Neuronal stem cell (in vitro differentiated cells): ENCODE measurements at regions not wholly inside any gene's neighbourhood (a gene's known extent, or its start where the extent isn't known, plus 50 kb on each side); places are given as distances from the start of the nearest gene placed in this dataset.

Source experiments
- DNase-seq: peaks from one replicate; pipeline ENCODE4 v3.0.0-alpha.2; 2013; ENCODE audit warnings: low spot score
- H2AFZ ChIP-seq: one replicate; pipeline ENCODE4 v1.6.1; 2013; ENCODE audit warnings: mild to moderate bottlenecking, low read length, inconsistent platforms
- H2AK5ac ChIP-seq: 2 replicates; pipeline ENCODE4 v1.6.1; 2013; ENCODE audit warnings: low read depth, mild to moderate bottlenecking, inconsistent platforms, low read length, moderate library complexity, mixed read lengths
- H2BK120ac ChIP-seq: 2 replicates; pipeline ENCODE4 v1.6.1; 2013; ENCODE audit warnings: low read depth, mild to moderate bottlenecking, inconsistent platforms, low read length, moderate library complexity, mixed read lengths
- H2BK12ac ChIP-seq: one replicate; pipeline ENCODE4 v1.6.1; 2013; ENCODE audit warnings: low read length, inconsistent platforms
- H2BK15ac ChIP-seq: 2 replicates; pipeline ENCODE4 v1.6.1; 2013; ENCODE audit warnings: mild to moderate bottlenecking, low read length, inconsistent platforms, mixed read lengths
- H2BK5ac ChIP-seq: one replicate; pipeline ENCODE4 v1.6.1; 2013; ENCODE audit warnings: inconsistent platforms, mild to moderate bottlenecking, low read length, moderate library complexity
- H3K14ac ChIP-seq: one replicate; pipeline ENCODE4 v1.6.1; 2013; ENCODE audit warnings: low read length, inconsistent platforms
- H3K18ac ChIP-seq: 2 replicates; pipeline ENCODE4 v1.6.1; 2013; ENCODE audit warnings: low read length, inconsistent platforms
- H3K23ac ChIP-seq: 2 replicates; pipeline ENCODE4 v1.6.1; 2013; ENCODE audit warnings: low read depth, mild to moderate bottlenecking, mixed read lengths, low read length, inconsistent platforms; ENCODE audit not compliant: poor library complexity
- H3K27ac ChIP-seq: replicated peaks from 3 replicates; pipeline ENCODE4 v1.5.1; 2013; ENCODE audit warnings: low read length, inconsistent platforms
- H3K27me3 ChIP-seq, 3 experiments: 2 replicates each; pipeline ENCODE4 v1.6.1; 2013; ENCODE audit warnings: low read length in 3 of 3, mild to moderate bottlenecking in 2 of 3, inconsistent platforms in 1 of 3, low read depth in 1 of 3, mixed read lengths in 1 of 3, moderate library complexity in 1 of 3; ENCODE audit not compliant: control insufficient read depth in 3 of 3, insufficient read depth in 3 of 3
- H3K36me3 ChIP-seq, 2 donors: replicated peaks in 1 of 2; 2 replicates each; pipeline ENCODE4 v1.6.1; 2013; ENCODE audit warnings: low read length in 2 of 2; ENCODE audit not compliant: control insufficient read depth in 2 of 2, insufficient read depth in 2 of 2
- H3K4ac ChIP-seq: 2 replicates; pipeline ENCODE4 v1.6.1; 2013; ENCODE audit warnings: inconsistent platforms, mild to moderate bottlenecking, low read length, moderate library complexity
- H3K4me1 ChIP-seq, 2 donors: 1 replicate in 1 of 2; 2 replicates in 1 of 2; pipeline ENCODE4 v1.6.1; 2013; ENCODE audit warnings: low read length in 2 of 2, low read depth in 1 of 2; ENCODE audit not compliant: control insufficient read depth in 2 of 2, insufficient read depth in 1 of 2
- H3K4me2 ChIP-seq: one replicate; pipeline ENCODE4 v1.6.1; 2013; ENCODE audit warnings: mild to moderate bottlenecking, low read length, inconsistent platforms; ENCODE audit not compliant: insufficient read depth, poor library complexity, severe bottlenecking
- H3K4me3 ChIP-seq, 2 donors: 2 replicates each; pipeline ENCODE4 v1.5.1; 2013; ENCODE audit warnings: low read length in 2 of 2, mild to moderate bottlenecking in 2 of 2, inconsistent platforms in 1 of 2, moderate library complexity in 1 of 2
- H3K79me1 ChIP-seq: one replicate; pipeline ENCODE4 v1.6.1; 2013; ENCODE audit warnings: low read depth, mild to moderate bottlenecking, inconsistent platforms, low read length, moderate library complexity
- H3K9ac ChIP-seq: one replicate; pipeline ENCODE4 v1.6.1; 2013; ENCODE audit warnings: mild to moderate bottlenecking, low read depth, low read length, inconsistent platforms; ENCODE audit not compliant: poor library complexity
- H3K9me3 ChIP-seq, 2 donors: replicated peaks in 1 of 2; 2 replicates each; pipeline versions ENCODE3 to v1.6.1; 2013; ENCODE audit warnings: low read length in 2 of 2, mild to moderate bottlenecking in 2 of 2, inconsistent platforms in 1 of 2, low read depth in 1 of 2, mixed read lengths in 1 of 2, moderate library complexity in 1 of 2; ENCODE audit not compliant: control insufficient read depth in 2 of 2, insufficient read depth in 1 of 2
- H4K8ac ChIP-seq: one replicate; pipeline ENCODE4 v1.6.1; 2013; ENCODE audit warnings: low read depth, mild to moderate bottlenecking, inconsistent platforms, low read length, moderate library complexity
- H4K91ac ChIP-seq: one replicate; pipeline ENCODE4 v1.6.1; 2013; ENCODE audit warnings: low read length, low read depth, mild to moderate bottlenecking, inconsistent platforms; ENCODE audit not compliant: poor library complexity
- WGBS, 2 donors: extraction: QIAGEN DNeasy Blood & Tissue Kit; methylation state at CpG; one replicate each; pipeline ENCODE4 v1.1.7; 2013; ENCODE audit warnings: missing lambda C conversion rate in 2 of 2, mixed read lengths in 1 of 2; ENCODE audit not compliant: insufficient read length in 2 of 2, insufficient replicate concordance in 1 of 2; ENCODE audit errors: extremely low coverage in 2 of 2; 5-methylcytosine and 5-hydroxymethylcytosine counted together

- Histone ChIP-seq H3K27me3 (no peaks in the 10 kb centered on the region), H2AFZ (no peak overlapping the region), H4K8ac (no peak overlapping the region), H3K23ac (no peak overlapping the region), H4K91ac (no peak overlapping the region), H2BK15ac (no peak overlapping the region), H3K9ac (no peak overlapping the region), H3K27ac (no peak overlapping the region), H3K36me3 (no peaks in the 10 kb centered on the region), H3K4me1 (no peaks in the 10 kb centered on the region), H2BK5ac (no peak overlapping the region), H3K14ac (no peak overlapping the region), H3K4ac (no peak overlapping the region), H3K4me3 (no peak overlapping the region), H2BK12ac (no peak overlapping the region), H2AK5ac (no peak overlapping the region), H3K18ac (no peak overlapping the region), H3K4me2 (no peak overlapping the region), H2BK120ac (no peak overlapping the region), H3K9me3 (no peaks in the 10 kb centered on the region), H3K79me1 (no peaks in the 10 kb centered on the region)
- no peak for DNase-seq
- no CpG with 5 or more reads among the region's 5 CpGs for WGBS, 2 donors
These were observed 1509.0 kb downstream of the MAT2B start for GRCh38 chr5:165014439-165014838.

- H3K4me1 ChIP-seq = no peaks in the 10 kb centered on the region
- peak overlapping the region in 1 of 2 donors; percentile 35 for H3K4me3 ChIP-seq
- H2BK120ac ChIP-seq = no peak overlapping the region
- no peak overlapping the region for H4K91ac ChIP-seq
- no peak overlapping the region for H2BK15ac ChIP-seq
- no peak for DNase-seq
- no peaks in the 10 kb centered on the region for H3K36me3 ChIP-seq
- no peak overlapping the region for H4K8ac ChIP-seq
- no peaks in the 10 kb centered on the region for H3K27me3 ChIP-seq
- no peak overlapping the region for H3K14ac ChIP-seq
- WGBS, 2 donors = no CpG with 5 or more reads among the region's 2 CpGs
- H3K79me1 ChIP-seq = no peaks in the 10 kb centered on the region
- H2BK12ac ChIP-seq = no peak overlapping the region
- no peak overlapping the region for H2BK5ac ChIP-seq
- no peak overlapping the region for H3K27ac ChIP-seq
- H3K9ac ChIP-seq = no peak overlapping the region
- no peak overlapping the region for H3K4ac ChIP-seq
- H3K9me3 ChIP-seq = peaks cover 0 to under 1% of the 10 kb centered on the region in 2 donors
- no peak overlapping the region for H2AFZ ChIP-seq
- no peak overlapping the region for H3K18ac ChIP-seq
- no peak overlapping the region for H3K23ac ChIP-seq
- no peak overlapping the region for H3K4me2 ChIP-seq
- no peak overlapping the region for H2AK5ac ChIP-seq
These were observed 1509.7 kb downstream of the MAT2B start for GRCh38 chr5:165015126-165015525.

GRCh38 chr5:165015547-165015946, 1510.1 kb downstream of the MAT2B start:
- Histone ChIP-seq H2BK120ac (no peak overlapping the region), H3K9ac (no peak overlapping the region), H3K4me3 (peak overlapping the region in 1 of 2 donors; percentile 35), H3K18ac (no peak overlapping the region), H2BK15ac (no peak overlapping the region), H2AK5ac (no peak overlapping the region), H3K9me3 (peaks cover 0 to 2% of the 10 kb centered on the region in 2 donors), H4K91ac (no peak overlapping the region), H3K14ac (no peak overlapping the region), H3K27me3 (no peaks in the 10 kb centered on the region), H4K8ac (no peak overlapping the region), H3K36me3 (no peaks in the 10 kb centered on the region), H2BK5ac (no peak overlapping the region), H3K23ac (no peak overlapping the region), H3K79me1 (no peaks in the 10 kb centered on the region), H3K27ac (no peak overlapping the region), H3K4ac (no peak overlapping the region), H3K4me1 (no peaks in the 10 kb centered on the region), H3K4me2 (no peak overlapping the region), H2AFZ (no peak overlapping the region), H2BK12ac (no peak overlapping the region)
- WGBS, 2 donors = no CpG with 5 or more reads among the region's 4 CpGs
- DNase-seq = no peak

GRCh38 chr5:165026971-165027370, 1521.6 kb downstream of the MAT2B start:
- Histone ChIP-seq H3K14ac (no peak overlapping the region), H3K4me1 (no peaks in the 10 kb centered on the region), H4K91ac (no peak overlapping the region), H3K4me2 (no peak overlapping the region), H3K23ac (no peak overlapping the region), H2AFZ (no peak overlapping the region), H3K4ac (no peak overlapping the region), H2BK120ac (no peak overlapping the region), H3K4me3 (no peak overlapping the region), H2BK5ac (no peak overlapping the region), H3K18ac (no peak overlapping the region), H3K36me3 (no peaks in the 10 kb centered on the region), H3K9me3 (no peaks in the 10 kb centered on the region), H2BK12ac (no peak overlapping the region), H4K8ac (no peak overlapping the region), H3K9ac (no peak overlapping the region), H2BK15ac (no peak overlapping the region), H3K79me1 (no peaks in the 10 kb centered on the region), H3K27ac (no peak overlapping the region), H2AK5ac (no peak overlapping the region), H3K27me3 (no peaks in the 10 kb centered on the region)
- no CpG with 5 or more reads among the region's 1 CpG for WGBS, 2 donors
- no peak for DNase-seq
